Central memory CD8-positive, alpha-beta T cell (primary cell): ENCODE measurements at regions not wholly inside any gene's neighbourhood (a gene's known extent, or its start where the extent isn't known, plus 50 kb on each side); places are given as distances from the start of the nearest gene placed in this dataset.
"Not testable (repeated sequence)": the region's sequence is repeated elsewhere in the genome, so short reads cannot be mapped to it uniquely, and the experiment has no call there.

Experiments
- ATAC-seq: fragments of 150-1000 bp; cut with Tn5 transposase; replicated peaks from 2 replicates; pipeline ENCODE4 v1.10.0; 2022; ENCODE audit warnings: mild to moderate bottlenecking, moderate FRiP score, moderate number of reproducible peaks; ENCODE audit not compliant: poor library complexity, severe bottlenecking; ENCODE audit errors: extremely low read depth
- DNase-seq, 2 donors: peaks; one replicate each; pipeline ENCODE4 v3.0.0; 2021; ENCODE audit warnings: low spot score in 2 of 2
- H3K27ac Mint-ChIP-seq: one replicate; pipeline ENCODE4 v1.8.0; 2022; ENCODE audit warnings: low read depth, mild to moderate bottlenecking, moderate library complexity, mixed read lengths
- H3K27me3 Mint-ChIP-seq: one replicate; pipeline ENCODE4 v1.8.0; 2022; ENCODE audit warnings: mixed read lengths
- H3K36me3 Mint-ChIP-seq: one replicate; pipeline ENCODE4 v1.8.0; 2022; ENCODE audit warnings: mild to moderate bottlenecking, moderate library complexity, mixed read lengths; ENCODE audit not compliant: insufficient read depth
- H3K4me1 Mint-ChIP-seq: one replicate; pipeline ENCODE4 v1.8.0; 2022; ENCODE audit warnings: mixed read lengths
- H3K4me3 Mint-ChIP-seq: one replicate; pipeline ENCODE4 v1.8.0; 2022; ENCODE audit warnings: mild to moderate bottlenecking, moderate library complexity, mixed read lengths
- H3K9me3 Mint-ChIP-seq: one replicate; pipeline ENCODE4 v1.8.0; 2022; ENCODE audit warnings: mixed read lengths

DNA sequence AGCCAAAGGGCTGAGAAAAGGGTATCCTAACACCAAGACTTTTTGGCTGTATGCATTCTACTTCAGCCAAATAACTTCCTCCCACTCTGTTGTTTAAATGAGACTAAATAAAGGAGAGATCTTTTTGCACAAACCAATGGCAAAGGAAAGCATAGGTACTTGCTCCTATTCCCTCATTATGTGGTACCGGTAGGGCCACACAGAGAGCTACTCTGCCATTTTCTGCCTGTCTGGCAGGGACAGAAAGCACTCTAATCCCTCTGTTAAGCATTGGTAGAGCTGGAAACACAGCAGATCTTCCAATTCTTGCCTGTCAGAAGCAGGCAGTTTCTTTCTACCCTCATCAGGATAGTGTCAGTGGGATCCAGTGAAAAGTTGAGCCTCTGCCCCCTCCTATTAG lies 918.3 kb upstream of the TMEFF2 start:
- ATAC-seq (no peak), DNase-seq (no peak)
- no peaks in the 10 kb centered on the region for H3K27me3 Mint-ChIP-seq
- no peaks in the 10 kb centered on the region for H3K36me3 Mint-ChIP-seq
- no peak overlapping the region for H3K27ac Mint-ChIP-seq
- H3K9me3 Mint-ChIP-seq, result peaks cover 5% of the 10 kb centered on the region
- no peak overlapping the region for H3K4me3 Mint-ChIP-seq
- no peaks in the 10 kb centered on the region for H3K4me1 Mint-ChIP-seq

DNA sequence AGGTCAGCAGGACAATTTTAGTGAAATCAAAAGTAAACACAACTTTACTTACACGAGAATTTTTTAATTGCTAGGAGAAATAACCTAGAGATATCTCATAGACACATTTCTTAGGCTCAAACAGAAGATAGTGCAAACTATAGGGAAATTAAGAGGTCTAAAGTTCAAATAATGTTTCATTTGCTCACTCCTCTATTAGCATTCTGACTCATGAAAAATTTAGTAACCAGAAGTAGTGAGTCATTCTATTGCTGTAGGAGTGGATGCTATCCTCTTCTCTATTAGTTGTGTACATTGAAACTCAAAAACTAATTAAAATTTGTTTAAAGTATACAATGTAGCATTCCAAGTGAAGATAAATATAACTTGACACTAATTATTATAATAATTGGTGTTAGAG lies 908.3 kb upstream of the TMEFF2 start:
- H3K4me1 Mint-ChIP-seq, result no peaks in the 10 kb centered on the region
- H3K36me3 Mint-ChIP-seq, result no peaks in the 10 kb centered on the region
- H3K4me3 Mint-ChIP-seq, result no peak overlapping the region
- no peak overlapping the region for H3K27ac Mint-ChIP-seq
- DNase-seq (no peak), ATAC-seq (no peak)
- H3K9me3 Mint-ChIP-seq, result peaks cover 12% of the 10 kb centered on the region
- H3K27me3 Mint-ChIP-seq, result no peaks in the 10 kb centered on the region

DNA sequence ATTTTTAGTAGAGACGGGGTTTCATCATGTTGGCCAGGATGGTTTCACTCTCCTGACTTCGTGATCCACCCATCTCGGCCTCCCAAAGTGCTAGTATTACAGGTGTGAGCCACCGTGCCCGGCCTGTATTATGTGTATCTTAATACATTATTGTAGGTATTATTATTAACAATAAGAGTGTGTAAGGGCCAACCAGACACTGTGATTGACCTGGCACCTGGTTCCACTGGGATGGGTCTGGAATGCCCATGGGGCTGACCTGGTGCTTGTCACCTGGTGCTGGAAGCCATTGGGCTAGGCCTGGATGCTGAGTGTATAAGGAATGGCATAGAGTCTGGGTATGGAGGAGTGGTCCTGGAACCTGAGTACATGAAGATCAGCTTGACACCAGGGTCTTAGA lies 906.9 kb upstream of the TMEFF2 start:
- H3K9me3 Mint-ChIP-seq, result peaks cover 12% of the 10 kb centered on the region
- H3K36me3 Mint-ChIP-seq, result no peaks in the 10 kb centered on the region
- no peaks in the 10 kb centered on the region for H3K27me3 Mint-ChIP-seq
- DNase-seq (no peak), ATAC-seq (no peak)
- no peak overlapping the region for H3K27ac Mint-ChIP-seq
- no peaks in the 10 kb centered on the region for H3K4me1 Mint-ChIP-seq
- H3K4me3 Mint-ChIP-seq, result no peak overlapping the region

DNA sequence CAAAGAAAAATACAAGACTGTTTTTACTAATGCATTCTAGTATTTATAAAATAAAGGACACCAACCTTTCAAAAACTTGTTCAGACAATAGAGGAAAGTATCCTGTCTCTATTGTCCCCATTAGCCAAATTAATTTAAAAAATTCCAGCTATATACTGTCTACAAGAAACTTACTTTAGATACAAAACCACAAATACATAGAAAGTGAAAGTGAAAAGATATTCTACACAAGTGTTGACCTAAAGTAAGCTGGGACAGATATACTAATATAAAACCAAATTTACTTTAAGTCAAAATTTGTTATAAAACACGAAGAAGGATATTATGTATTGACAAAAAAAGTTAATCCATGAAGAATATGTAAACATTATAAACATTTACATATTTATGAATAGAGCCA lies 893.3 kb upstream of the TMEFF2 start:
- H3K4me1 Mint-ChIP-seq, result no peaks in the 10 kb centered on the region
- peaks cover 11% of the 10 kb centered on the region for H3K9me3 Mint-ChIP-seq
- no peak overlapping the region for H3K27ac Mint-ChIP-seq
- DNase-seq, result no peak
- H3K4me3 Mint-ChIP-seq, result no peak overlapping the region
- no peak for ATAC-seq
- H3K27me3 Mint-ChIP-seq, result no peaks in the 10 kb centered on the region
- no peaks in the 10 kb centered on the region for H3K36me3 Mint-ChIP-seq

DNA sequence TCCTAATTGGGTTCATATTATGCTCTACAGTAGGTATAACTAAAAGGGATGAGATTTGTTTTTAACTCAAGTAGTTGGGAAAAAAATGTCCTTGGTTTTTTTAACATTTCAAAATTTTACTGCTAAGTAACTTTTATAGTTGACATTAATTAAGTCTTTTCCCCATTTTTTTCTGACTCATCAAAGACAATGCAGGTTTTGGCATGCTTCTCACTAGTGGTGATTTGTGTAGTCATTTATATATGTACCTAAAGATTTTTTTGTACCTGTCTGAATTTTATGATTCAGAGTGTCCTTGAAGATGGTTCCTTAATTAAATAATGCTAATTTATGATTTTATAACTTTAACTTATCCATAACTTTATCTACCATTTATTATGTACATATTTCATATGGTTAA lies 882.3 kb upstream of the TMEFF2 start:
- H3K36me3 Mint-ChIP-seq, result no peaks in the 10 kb centered on the region
- DNase-seq (no peak), ATAC-seq (no peak)
- H3K4me3 Mint-ChIP-seq, result no peak overlapping the region
- H3K9me3 Mint-ChIP-seq, result peaks cover 7% of the 10 kb centered on the region
- no peaks in the 10 kb centered on the region for H3K27me3 Mint-ChIP-seq
- no peak overlapping the region for H3K27ac Mint-ChIP-seq
- H3K4me1 Mint-ChIP-seq, result no peaks in the 10 kb centered on the region

DNA sequence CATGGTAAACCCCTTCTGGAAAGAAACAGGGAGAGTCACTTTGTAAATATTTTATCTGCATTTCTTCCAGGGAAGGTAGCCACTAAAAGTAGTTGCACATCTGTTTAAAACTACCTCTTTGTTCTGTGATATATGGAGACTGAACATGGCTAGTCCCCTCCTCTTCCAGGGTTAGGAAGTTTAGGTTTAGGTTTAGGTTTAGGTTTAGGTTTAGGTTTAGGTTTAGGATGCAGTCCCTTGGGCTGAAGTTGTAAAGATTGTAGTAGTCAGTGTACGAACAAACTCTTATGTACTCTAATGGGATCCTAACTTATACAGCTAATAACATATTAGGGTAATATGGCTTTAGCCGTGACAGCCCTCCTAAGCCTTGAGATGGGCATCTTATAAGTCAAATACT lies 880.2 kb upstream of the TMEFF2 start:
- H3K4me3 Mint-ChIP-seq, result no peak overlapping the region
- ATAC-seq (no peak), DNase-seq (no peak)
- H3K4me1 Mint-ChIP-seq, result no peaks in the 10 kb centered on the region
- no peaks in the 10 kb centered on the region for H3K27me3 Mint-ChIP-seq
- H3K36me3 Mint-ChIP-seq, result no peaks in the 10 kb centered on the region
- peaks cover 12% of the 10 kb centered on the region for H3K9me3 Mint-ChIP-seq
- H3K27ac Mint-ChIP-seq, result no peak overlapping the region

DNA sequence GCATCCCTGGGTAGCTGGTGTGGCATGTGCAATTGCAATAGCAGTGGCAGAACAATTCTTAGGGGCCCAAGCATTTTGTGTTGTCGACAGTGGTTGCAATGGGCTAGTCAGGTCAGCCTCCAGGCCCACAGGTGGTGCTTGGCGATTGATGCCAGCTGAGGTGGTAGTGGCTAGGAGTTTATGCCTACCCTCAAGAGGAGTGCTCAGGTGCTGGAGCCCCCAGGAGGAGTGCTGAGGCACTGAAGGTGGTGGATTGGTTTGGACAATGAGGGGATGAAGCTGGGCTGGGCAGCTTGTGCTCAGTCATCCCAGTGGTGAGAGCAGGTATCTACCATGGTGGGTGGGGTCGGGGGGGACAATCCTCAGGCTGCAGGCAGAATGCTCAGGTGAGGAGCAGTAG lies 877.9 kb upstream of the TMEFF2 start:
- H3K27me3 Mint-ChIP-seq, result no peaks in the 10 kb centered on the region

DNA sequence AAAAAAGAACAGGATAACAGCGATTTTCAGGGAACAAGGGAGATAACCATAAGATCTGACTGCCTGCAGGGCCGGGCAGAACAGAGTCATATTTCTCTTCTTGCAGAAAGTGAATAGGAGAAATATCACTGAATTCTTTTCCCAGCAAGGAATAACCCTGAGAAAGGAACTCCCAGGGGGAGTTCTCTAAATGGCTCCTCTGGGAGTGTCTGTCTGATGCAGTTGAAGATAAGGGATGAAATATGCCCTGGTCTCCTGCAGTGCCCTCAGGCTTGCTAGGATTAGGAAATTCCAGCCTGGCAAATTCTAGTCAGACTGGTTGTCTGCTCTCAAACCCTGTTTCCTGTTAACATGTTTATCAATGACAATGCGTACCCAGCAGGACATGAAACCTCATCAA lies 830.8 kb upstream of the TMEFF2 start:
- H3K9me3 Mint-ChIP-seq, result peaks cover 11% of the 10 kb centered on the region
- not testable (repeated sequence) for H3K4me1 Mint-ChIP-seq, H3K27me3 Mint-ChIP-seq, ATAC-seq, H3K36me3 Mint-ChIP-seq, H3K27ac Mint-ChIP-seq, DNase-seq, H3K4me3 Mint-ChIP-seq

More for the DNA sequence above, 877.9 kb upstream of the TMEFF2 start:
- no peaks in the 10 kb centered on the region for H3K4me1 Mint-ChIP-seq
- no peak overlapping the region for H3K27ac Mint-ChIP-seq
- peaks cover 23% of the 10 kb centered on the region for H3K9me3 Mint-ChIP-seq
- no peak for ATAC-seq
- no peak for DNase-seq
- no peaks in the 10 kb centered on the region for H3K36me3 Mint-ChIP-seq
- H3K4me3 Mint-ChIP-seq, result no peak overlapping the region

DNA sequence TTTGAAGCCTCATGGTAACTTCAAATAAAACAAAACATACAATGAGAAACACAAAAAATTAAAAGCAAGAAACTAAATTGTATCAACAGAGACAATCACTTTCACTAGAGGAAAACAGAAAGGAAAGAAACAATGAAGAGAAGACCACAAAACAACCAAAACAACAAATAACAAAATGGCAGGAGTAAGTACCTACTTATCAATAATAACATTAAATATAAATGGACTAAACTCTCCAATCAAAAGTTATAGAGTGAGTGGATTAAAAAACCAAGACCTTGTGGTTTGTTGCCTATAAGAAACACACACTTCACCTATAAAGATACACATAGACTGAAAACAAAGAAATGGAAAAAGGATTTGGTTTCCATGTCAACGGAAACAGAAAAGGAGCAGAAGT lies 830.1 kb upstream of the TMEFF2 start:
- Mint-ChIP-seq H3K9me3 (peaks cover 5% of the 10 kb centered on the region), H3K4me3 (no peak overlapping the region), H3K27ac (no peak overlapping the region), H3K4me1 (no peaks in the 10 kb centered on the region), H3K27me3 (no peaks in the 10 kb centered on the region), H3K36me3 (no peaks in the 10 kb centered on the region)
- DNase-seq (no peak), ATAC-seq (no peak)

DNA sequence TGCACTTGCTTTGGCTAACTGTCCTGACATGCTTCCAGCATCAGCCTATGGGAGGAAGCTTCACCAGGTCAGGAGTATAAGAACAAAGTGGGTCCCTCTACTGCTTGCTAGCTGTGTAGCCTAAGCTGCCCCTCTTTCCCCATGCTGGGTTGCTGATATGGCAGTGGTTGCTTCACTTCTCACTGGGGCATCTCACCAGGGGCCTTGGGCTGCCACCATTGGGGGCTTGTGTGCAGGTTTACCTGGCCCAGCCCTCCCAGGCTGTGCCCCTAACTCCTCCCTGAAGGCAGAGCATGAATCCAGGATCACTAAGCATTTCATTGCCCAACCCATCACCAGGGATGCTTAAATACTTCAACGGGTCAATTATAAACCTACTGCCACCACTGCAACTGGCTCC lies 817.1 kb upstream of the TMEFF2 start:
- Mint-ChIP-seq H3K4me1 (no peaks in the 10 kb centered on the region), H3K27me3 (no peaks in the 10 kb centered on the region), H3K9me3 (no peaks in the 10 kb centered on the region), H3K36me3 (peaks cover 2% of the 10 kb centered on the region), H3K27ac (no peak overlapping the region), H3K4me3 (no peak overlapping the region)
- no peak for ATAC-seq
- DNase-seq, result no peak

DNA sequence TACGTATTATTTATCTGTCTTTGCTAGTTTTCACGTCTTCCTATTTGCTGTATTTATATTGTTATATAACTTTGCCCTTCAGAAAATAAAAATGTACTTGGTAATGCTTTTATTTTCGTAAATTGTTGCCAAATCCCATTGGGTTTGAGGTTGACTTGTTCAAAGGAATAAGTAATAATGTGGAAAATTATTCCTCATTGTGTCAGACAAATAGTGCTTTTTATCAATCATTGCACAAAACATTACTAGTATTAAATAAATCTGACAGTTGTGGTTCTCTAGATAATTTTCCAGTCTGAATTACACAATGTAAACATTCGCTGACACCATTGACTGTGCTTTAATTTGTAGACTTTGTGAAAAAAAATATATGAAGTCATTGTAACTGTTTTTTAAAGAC lies 798.3 kb upstream of the TMEFF2 start:
- H3K9me3 Mint-ChIP-seq, result peaks cover 6% of the 10 kb centered on the region
- no peak for ATAC-seq
- H3K36me3 Mint-ChIP-seq, result no peaks in the 10 kb centered on the region
- no peak overlapping the region for H3K27ac Mint-ChIP-seq
- no peaks in the 10 kb centered on the region for H3K27me3 Mint-ChIP-seq
- H3K4me3 Mint-ChIP-seq, result no peak overlapping the region
- no peak for DNase-seq
- H3K4me1 Mint-ChIP-seq, result no peaks in the 10 kb centered on the region

DNA sequence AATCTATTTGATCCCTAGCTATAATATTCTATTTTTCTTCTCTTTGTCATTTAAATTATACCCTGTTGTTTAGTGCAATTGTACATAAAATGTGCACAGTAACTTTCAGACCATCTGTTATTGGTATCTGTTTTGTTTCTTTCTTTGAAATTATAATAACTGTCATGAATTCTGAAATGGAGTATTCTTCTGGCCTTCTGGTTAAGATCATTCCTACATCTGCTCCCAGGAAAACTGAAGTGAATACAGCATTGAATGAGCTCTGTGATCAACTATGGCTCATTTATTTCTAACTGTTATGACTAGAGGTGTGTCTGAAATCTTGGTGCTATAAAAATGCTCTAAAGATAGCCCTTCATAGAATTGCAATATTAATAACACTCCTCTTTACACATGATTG lies 788.4 kb upstream of the TMEFF2 start:
- no peaks in the 10 kb centered on the region for H3K4me1 Mint-ChIP-seq
- H3K27me3 Mint-ChIP-seq, result no peaks in the 10 kb centered on the region
- peaks cover 11% of the 10 kb centered on the region for H3K9me3 Mint-ChIP-seq
- H3K27ac Mint-ChIP-seq, result no peak overlapping the region
- no peak overlapping the region for H3K4me3 Mint-ChIP-seq
- DNase-seq, result no peak
- ATAC-seq, result no peak
- H3K36me3 Mint-ChIP-seq, result no peaks in the 10 kb centered on the region

DNA sequence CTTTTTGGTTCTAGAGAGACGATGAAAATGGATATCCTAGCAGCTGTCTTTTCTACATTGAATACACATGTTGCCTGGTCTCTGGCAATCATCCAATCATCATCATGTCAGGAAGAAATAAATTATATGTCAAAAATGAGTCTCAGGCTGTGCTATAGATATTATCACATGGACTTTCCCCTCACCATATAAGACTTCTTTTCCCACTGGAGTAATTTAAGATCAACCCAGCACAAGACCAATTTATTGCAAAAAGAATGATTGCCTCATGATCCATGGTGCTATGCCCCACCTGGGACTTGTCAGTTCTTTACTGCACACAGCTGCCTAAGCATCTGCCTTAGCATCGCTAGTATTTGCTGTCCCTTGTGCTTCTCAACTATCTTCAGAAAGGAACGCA lies 783.7 kb upstream of the TMEFF2 start:
- no peak overlapping the region for H3K4me3 Mint-ChIP-seq
- no peaks in the 10 kb centered on the region for H3K27me3 Mint-ChIP-seq
- H3K36me3 Mint-ChIP-seq, result no peaks in the 10 kb centered on the region
- no peaks in the 10 kb centered on the region for H3K4me1 Mint-ChIP-seq
- no peak overlapping the region for H3K27ac Mint-ChIP-seq
- no peak for DNase-seq
- no peak for ATAC-seq
- peaks cover 3% of the 10 kb centered on the region for H3K9me3 Mint-ChIP-seq

DNA sequence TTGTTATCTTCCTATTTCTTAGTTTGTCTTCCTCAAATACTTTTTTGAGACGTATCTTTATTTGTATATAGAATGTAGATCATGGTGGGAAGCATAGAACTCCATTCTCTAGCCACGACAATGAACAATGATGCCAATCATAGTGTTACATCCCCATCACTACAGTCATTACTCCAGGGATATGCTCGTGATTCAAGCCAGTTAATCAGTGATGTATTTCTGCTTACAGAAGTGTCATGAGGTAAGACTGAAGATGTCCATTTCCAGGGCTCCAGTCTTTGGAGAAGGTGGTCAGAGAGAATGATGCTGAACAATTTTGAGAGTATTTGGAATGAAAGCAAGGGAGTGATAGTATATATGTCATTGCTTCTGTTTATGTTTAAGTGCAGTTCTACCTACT lies 777.2 kb upstream of the TMEFF2 start:
- no peaks in the 10 kb centered on the region for H3K36me3 Mint-ChIP-seq
- no peak for ATAC-seq
- H3K9me3 Mint-ChIP-seq, result no peaks in the 10 kb centered on the region
- no peaks in the 10 kb centered on the region for H3K4me1 Mint-ChIP-seq
- no peak overlapping the region for H3K27ac Mint-ChIP-seq
- no peak for DNase-seq
- H3K27me3 Mint-ChIP-seq, result no peaks in the 10 kb centered on the region
- H3K4me3 Mint-ChIP-seq, result no peak overlapping the region
